Neutrophil (primary cell): ENCODE measurements at regions not wholly inside any gene's neighbourhood (a gene's known extent, or its start where the extent isn't known, plus 50 kb on each side); places are given as distances from the start of the nearest gene placed in this dataset.

Source experiments
- H3K27ac ChIP-seq: fragments of 200-600 bp; sonication (generic); 2 replicates; pipeline ENCODE4 v1.5.1; 2016; ENCODE audit warnings: mild to moderate bottlenecking, moderate library complexity
- H3K27me3 ChIP-seq: fragments of 200-600 bp; sonication (generic); 2 replicates; pipeline ENCODE4 v1.6.0; 2016; ENCODE audit warnings: mild to moderate bottlenecking
- H3K36me3 ChIP-seq: fragments of 200-600 bp; sonication (generic); 2 replicates; pipeline ENCODE4 v1.5.1; 2017
- H3K4me1 ChIP-seq, 2 experiments: fragments of 200-600 bp in 1 of 2; sonication (generic) in 1 of 2; 1 replicate in 1 of 2; 2 replicates in 1 of 2; pipeline versions ENCODE4 v1.5.1 to v1.6.1; 2013 to 2016; ENCODE audit warnings: low read depth in 1 of 2, low read length in 1 of 2, mild to moderate bottlenecking in 1 of 2, moderate library complexity in 1 of 2; ENCODE audit not compliant: control insufficient read depth in 1 of 2, insufficient read depth in 1 of 2
- H3K4me3 ChIP-seq, 2 experiments: fragments of 200-600 bp in 1 of 2; sonication (generic) in 1 of 2; 1 replicate in 1 of 2; 2 replicates in 1 of 2; pipeline ENCODE4 v1.5.1; 2013 to 2016; ENCODE audit warnings: low read depth in 1 of 2, low read length in 1 of 2, mild to moderate bottlenecking in 1 of 2, moderate library complexity in 1 of 2
- H3K9me3 ChIP-seq: fragments of 200-600 bp; sonication (generic); 2 replicates; pipeline ENCODE4 v1.5.1; 2016
- CTCF ChIP-seq: fragments of 200-600 bp; sonication (generic); IDR thresholded peaks from 2 replicates; pipeline ENCODE4 v1.5.1; 2016; ENCODE audit warnings: antibody characterized with exemption

DNA sequence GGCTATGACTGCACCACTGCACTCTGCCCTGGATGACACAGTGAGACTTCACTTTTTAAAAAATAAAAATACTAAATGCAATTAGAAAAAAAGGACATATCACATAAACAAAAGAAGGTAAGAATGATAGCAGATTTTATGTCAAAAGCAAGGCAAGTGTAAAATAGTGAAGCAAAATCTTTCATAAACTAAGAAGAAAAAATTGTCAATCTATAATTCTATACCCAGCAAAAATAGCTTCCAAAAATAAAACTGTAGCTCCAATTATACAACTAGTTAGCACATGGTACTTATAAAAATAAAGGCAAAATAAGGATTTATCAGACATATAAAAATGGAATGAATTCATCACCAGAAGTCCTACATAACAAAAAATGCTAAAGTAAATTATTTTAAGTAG, 85.4 kb upstream of the SVIL start:
- Histone ChIP-seq H3K36me3 (no peaks in the 10 kb centered on the region), H3K4me3 (no peak overlapping the region), H3K4me1 (peaks cover 38 to 55% of the 10 kb centered on the region in 2 experiments), H3K27ac (no peak overlapping the region), H3K27me3 (no peaks in the 10 kb centered on the region), H3K9me3 (no peaks in the 10 kb centered on the region)
- no peak for TF ChIP-seq CTCF

GRCh38 chr10:29719281-29719675, 84.5 kb upstream of the SVIL start:
- Histone ChIP-seq H3K36me3 (no peaks in the 10 kb centered on the region), H3K9me3 (no peaks in the 10 kb centered on the region), H3K27me3 (no peaks in the 10 kb centered on the region), H3K4me3 (no peak overlapping the region), H3K4me1 (peaks cover 38 to 55% of the 10 kb centered on the region in 2 experiments), H3K27ac (peak overlapping the region; percentile 51)
- TF ChIP-seq CTCF = no peak

DNA sequence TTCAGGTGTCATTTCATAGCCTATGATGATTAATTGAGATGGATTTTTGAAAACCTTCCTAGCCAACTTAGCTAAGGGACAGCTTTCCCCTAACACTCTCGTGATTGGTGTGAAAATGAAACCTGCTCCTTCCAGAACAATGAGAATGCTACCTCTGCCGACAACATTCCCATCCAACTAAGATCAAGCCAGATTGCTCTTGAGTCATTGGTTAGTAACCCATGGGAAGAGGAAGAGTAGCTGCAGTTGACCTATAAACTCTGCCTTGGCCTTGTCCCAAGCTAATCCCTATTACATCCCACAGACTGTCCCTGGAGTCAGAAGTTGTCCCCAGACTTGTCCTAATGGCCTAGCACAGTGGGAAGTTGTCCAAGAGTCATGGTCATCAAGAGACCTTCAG, 80.5 kb upstream of the SVIL start:
- no peaks in the 10 kb centered on the region for H3K36me3 ChIP-seq
- peaks cover 21 to 40% of the 10 kb centered on the region in 2 experiments for H3K4me1 ChIP-seq
- no peaks in the 10 kb centered on the region for H3K27me3 ChIP-seq
- no peak overlapping the region for H3K4me3 ChIP-seq
- peak overlapping the region; percentile 63 for H3K27ac ChIP-seq
- H3K9me3 ChIP-seq = no peaks in the 10 kb centered on the region
- no peak for TF ChIP-seq CTCF

DNA sequence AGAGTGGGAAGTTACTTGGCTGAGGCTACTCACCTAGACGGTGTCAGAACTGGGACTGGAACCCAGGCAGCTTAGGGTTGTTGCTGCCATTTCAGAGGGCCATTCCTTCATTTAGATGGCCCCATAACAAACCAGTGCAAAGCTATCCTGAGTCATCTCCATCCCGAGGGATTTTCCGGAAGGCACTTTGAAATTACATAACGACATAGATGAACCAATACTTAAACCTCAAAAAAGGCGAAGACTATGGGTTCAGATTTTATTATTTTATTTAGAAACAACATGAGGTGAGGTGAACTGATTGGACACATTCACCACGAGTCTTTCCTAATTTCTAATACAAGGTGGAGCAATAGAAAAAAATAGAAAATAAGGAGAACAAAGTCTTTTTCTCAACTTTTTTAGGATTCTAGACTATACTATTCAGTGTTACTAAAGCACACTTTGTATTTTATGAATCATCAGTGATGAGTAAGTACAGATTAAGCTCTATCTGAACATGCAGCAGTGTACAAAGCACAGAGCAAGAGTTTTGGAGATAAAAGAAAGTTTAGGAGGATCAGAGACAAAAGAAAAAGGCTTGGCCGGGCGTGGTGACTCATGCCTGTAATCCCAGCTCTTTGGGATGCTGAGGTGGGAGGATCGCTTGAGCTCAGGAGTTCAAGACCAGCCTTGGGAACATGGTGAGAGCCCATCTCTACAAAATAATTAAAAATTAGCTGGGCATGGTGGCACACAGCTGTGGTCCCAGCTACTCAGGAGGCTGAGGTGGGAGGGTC, 79.5 kb upstream of the SVIL start:
- H3K9me3 ChIP-seq = no peaks in the 10 kb centered on the region
- peak overlapping the region; percentile 61 for H3K27ac ChIP-seq
- H3K4me1 ChIP-seq = peaks cover 21 to 40% of the 10 kb centered on the region in 2 experiments
- no peaks in the 10 kb centered on the region for H3K27me3 ChIP-seq
- TF ChIP-seq CTCF = no peak
- H3K36me3 ChIP-seq = peaks cover 2% of the 10 kb centered on the region
- H3K4me3 ChIP-seq = no peak overlapping the region

- TF ChIP-seq CTCF = no peak
- no peak overlapping the region for H3K4me3 ChIP-seq
- H3K27ac ChIP-seq = peak overlapping the region; percentile 61
- H3K4me1 ChIP-seq = peaks cover 17 to 33% of the 10 kb centered on the region in 2 experiments
- peaks cover 4% of the 10 kb centered on the region for H3K36me3 ChIP-seq
- no peaks in the 10 kb centered on the region for H3K27me3 ChIP-seq
- H3K9me3 ChIP-seq = no peaks in the 10 kb centered on the region
These were observed 78.7 kb upstream of the SVIL start for GRCh38 chr10:29713450-29713849.
